GM21447 (cell line): ENCODE measurements at regions not wholly inside any gene's neighbourhood (a gene's known extent, or its start where the extent isn't known, plus 50 kb on each side); places are given as distances from the start of the nearest gene placed in this dataset.
A peak's percentile ranks its signal among the peaks of the same experiment; 100 is the strongest.

Source experiments
- ATAC-seq: cut with Tn5 transposase; IDR thresholded peaks from one replicate; pipeline ENCODE4 v1.9.1; 2021; ENCODE audit not compliant: unreplicated experiment

DNA sequence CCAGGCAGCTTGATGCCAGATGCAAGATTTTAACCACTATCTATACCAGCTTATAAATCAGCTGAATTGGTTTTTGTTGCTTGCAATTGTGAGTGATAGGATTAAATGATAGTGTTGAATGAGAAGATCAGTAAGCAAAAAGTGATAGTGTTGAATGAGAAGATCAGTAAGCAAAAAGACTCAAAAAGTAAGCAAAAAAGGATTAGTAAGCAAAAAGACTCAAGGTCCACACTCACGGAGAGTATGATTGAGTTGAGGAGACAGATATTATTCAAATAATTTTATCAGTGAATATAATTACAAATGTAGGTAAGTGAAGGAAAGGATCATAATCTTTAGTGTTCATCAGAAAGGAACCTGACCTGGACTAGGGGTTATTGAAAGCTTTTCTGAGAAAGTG lies 58.0 kb upstream of the ARRDC3 start:
- ATAC-seq = no peak

DNA sequence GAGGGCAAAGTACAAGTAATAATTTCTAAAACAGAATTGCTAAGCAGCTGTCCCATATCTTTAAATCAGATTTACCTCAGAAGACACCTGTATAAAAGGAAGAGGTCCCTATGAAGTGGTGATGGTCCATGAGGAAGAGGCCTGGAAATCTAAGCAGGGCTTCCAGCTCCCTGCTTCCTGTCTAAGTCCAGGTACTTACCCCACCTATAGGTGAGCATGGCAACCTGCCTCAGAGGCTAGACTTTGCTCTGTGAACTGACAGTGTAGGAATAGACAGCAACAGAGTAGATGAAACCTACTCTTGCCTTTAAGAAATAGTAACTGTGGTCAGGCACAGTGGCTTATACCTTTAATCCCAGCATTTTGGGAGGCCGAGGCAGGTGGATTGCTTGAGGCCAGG lies 55.8 kb upstream of the ARRDC3 start:
- ATAC-seq = no peak

DNA sequence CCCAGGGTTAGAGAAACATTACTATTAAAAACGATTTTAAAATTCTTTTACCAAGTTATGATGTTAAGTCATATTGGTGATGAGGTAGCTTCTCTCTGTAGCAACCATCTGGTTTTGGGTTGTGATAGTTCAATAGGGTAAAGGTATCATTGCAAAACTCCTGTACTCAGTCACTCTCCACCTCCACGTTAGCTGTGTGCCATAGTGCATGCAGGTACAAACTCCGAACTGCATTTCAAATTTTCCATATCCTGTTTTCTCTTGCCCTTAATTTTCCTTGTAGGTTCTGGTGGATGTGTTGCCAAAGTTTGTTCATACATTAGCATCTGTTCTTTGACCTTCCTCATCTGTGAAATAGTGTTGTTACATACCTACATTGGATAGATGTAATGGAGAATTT lies 53.1 kb upstream of the ARRDC3 start:
- ATAC-seq = no peak

DNA sequence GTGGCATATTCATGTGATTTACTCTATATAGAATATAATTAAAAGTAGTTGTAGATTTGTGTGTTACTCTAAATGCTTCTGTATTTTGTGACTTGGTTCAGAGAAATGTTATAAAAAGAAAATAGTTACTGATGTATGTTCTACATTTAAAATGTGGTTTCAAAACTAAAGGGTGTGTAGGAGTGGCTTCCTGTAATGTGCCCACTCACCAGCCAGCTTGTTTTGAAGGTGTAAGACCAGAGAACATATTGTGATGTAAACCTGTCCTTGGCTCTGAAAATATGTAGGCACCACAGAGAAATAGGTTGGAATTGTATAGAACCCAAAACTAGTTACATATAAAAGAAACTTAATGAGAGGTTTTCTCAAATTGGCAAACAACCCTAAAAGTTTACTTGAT lies 51.2 kb upstream of the ARRDC3 start:
- ATAC-seq = peak; percentile 61

DNA sequence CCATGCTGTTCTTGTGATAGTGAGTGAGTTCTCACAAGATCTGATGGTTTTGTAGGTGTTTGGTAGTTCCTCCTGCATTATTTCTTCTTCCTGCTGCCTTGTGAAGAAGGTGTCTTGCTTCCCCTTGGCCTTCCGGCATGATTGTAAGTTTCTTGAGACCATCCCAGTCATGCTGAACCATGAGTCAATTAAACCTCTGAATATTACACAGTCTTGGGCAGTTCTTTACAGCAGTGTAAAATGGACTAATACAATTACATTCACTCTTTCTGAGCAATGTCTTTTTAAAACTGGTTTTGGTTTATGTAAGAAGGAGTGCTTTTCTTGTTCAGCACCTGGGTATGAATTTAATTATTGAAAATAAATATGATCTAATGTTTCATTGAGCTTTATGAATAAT lies 50.7 kb upstream of the ARRDC3 start:
- no peak for ATAC-seq
